ENCODE measurements at regions not wholly inside any gene's neighbourhood (a gene's known extent, or its start where the extent isn't known, plus 50 kb on each side); places are given as distances from the start of the nearest gene placed in this dataset.

- peaks cover 0 to 2% (median 0%) of the 10 kb centered on the region in 3 donors for H3K4me1 ChIP-seq
- no peaks in the 10 kb centered on the region for H3K27me3 ChIP-seq
- no peak for TF ChIP-seq POLR2A (IDR thresholded peaks at IDR 0.05)
- TF ChIP-seq CTCF (IDR thresholded peaks at IDR 0.05): no peak
- H3K9me3 ChIP-seq: no peaks in the 10 kb centered on the region
- no peak overlapping the region for H3K4me3 ChIP-seq
- intact Hi-C loops (cut with DNase I): no loop called here
- H3K27ac ChIP-seq: no peak overlapping the region
- DNase-seq: no peak
- WGBS, 2 donors: 71 to 77% methylated on average over 7 of the region's 7 CpGs
- H3K36me3 ChIP-seq: no peaks in the 10 kb centered on the region
Observed at GRCh38 chr6:109243863-109244825, 138.1 kb downstream of the CD164 start.

- H3K4me3 ChIP-seq: no peak overlapping the region
- H3K27ac ChIP-seq: no peak overlapping the region
- no peak for DNase-seq
- TF ChIP-seq POLR2A (IDR thresholded peaks at IDR 0.05) (no peak), CTCF (IDR thresholded peaks at IDR 0.05) (no peak)
- no peaks in the 10 kb centered on the region for H3K27me3 ChIP-seq
- intact Hi-C loops (cut with DNase I): no loop called here
- H3K36me3 ChIP-seq: no peaks in the 10 kb centered on the region
- no peaks in the 10 kb centered on the region for H3K9me3 ChIP-seq
- WGBS, 2 donors: 76 to 83% methylated on average over 3 of the region's 3 CpGs
- peaks cover 0 to 4% (median 0%) of the 10 kb centered on the region in 3 donors for H3K4me1 ChIP-seq
Observed at GRCh38 chr6:109242925-109243324, 139.3 kb downstream of the CD164 start.

- no peak overlapping the region for H3K27ac ChIP-seq
- H3K4me1 ChIP-seq: peaks cover 0 to 4% (median 0%) of the 10 kb centered on the region in 3 donors
- H3K4me3 ChIP-seq: no peak overlapping the region
- no peak for DNase-seq
- 67 to 72% methylated on average over 2 of the region's 2 CpGs for WGBS, 2 donors
- H3K9me3 ChIP-seq: no peaks in the 10 kb centered on the region
- TF ChIP-seq POLR2A (IDR thresholded peaks at IDR 0.05) (no peak), CTCF (IDR thresholded peaks at IDR 0.05) (no peak)
- no peaks in the 10 kb centered on the region for H3K27me3 ChIP-seq
- H3K36me3 ChIP-seq: no peaks in the 10 kb centered on the region
- intact Hi-C loops (cut with DNase I): no loop called here
Observed at GRCh38 chr6:109242029-109242428, 140.2 kb downstream of the CD164 start.

- TF ChIP-seq CTCF (IDR thresholded peaks at IDR 0.05) (no peak), POLR2A (IDR thresholded peaks at IDR 0.05) (no peak)
- WGBS, 2 donors: 68 to 75% methylated on average over 2 of the region's 2 CpGs
- intact Hi-C loops (cut with DNase I): no loop called here
- H3K4me3 ChIP-seq: no peak overlapping the region
- peaks cover 0 to 4% (median 0%) of the 10 kb centered on the region in 3 donors for H3K4me1 ChIP-seq
- H3K27ac ChIP-seq: no peak overlapping the region
- no peaks in the 10 kb centered on the region for H3K27me3 ChIP-seq
- no peak for DNase-seq
- no peaks in the 10 kb centered on the region for H3K9me3 ChIP-seq
- H3K36me3 ChIP-seq: no peaks in the 10 kb centered on the region
Observed at GRCh38 chr6:109241199-109241598, 141.1 kb downstream of the CD164 start.

GRCh38 chr6:109240370-109241084 lies 141.7 kb downstream of the CD164 start:
- DNase-seq: no peak
- Histone ChIP-seq H3K27me3 (no peaks in the 10 kb centered on the region), H3K4me3 (no peak overlapping the region), H3K27ac (no peak overlapping the region), H3K9me3 (no peaks in the 10 kb centered on the region), H3K36me3 (no peaks in the 10 kb centered on the region), H3K4me1 (peaks cover 0 to 4% (median 0%) of the 10 kb centered on the region in 3 donors)
- 64 to 74% methylated on average over 5 to 6 of the region's 7 CpGs for WGBS, 2 donors
- TF ChIP-seq POLR2A (IDR thresholded peaks at IDR 0.05) (no peak), CTCF (IDR thresholded peaks at IDR 0.05) (no peak)
- intact Hi-C loops (cut with DNase I): no loop called here
